Mesothelial cell of epicardium (in vitro differentiated cells): ENCODE measurements at regions not wholly inside any gene's neighbourhood (a gene's known extent, or its start where the extent isn't known, plus 50 kb on each side); places are given as distances from the start of the nearest gene placed in this dataset.

Experiments used
- DNase-seq, 2 experiments: peaks; one replicate each; pipeline ENCODE4 v3.0.0; 2021; ENCODE audit warnings: low spot score in 2 of 2; ENCODE audit not compliant: unreplicated experiment in 2 of 2
- H3K27ac Mint-ChIP-seq: 2 replicates; pipeline ENCODE4 v1.8.0; 2021; ENCODE audit warnings: mixed read lengths
- H3K27me3 Mint-ChIP-seq: 2 replicates; pipeline ENCODE4 v1.8.0; 2021; ENCODE audit warnings: low read depth, mixed read lengths
- H3K36me3 Mint-ChIP-seq: 2 replicates; pipeline ENCODE4 v1.8.0; 2021; ENCODE audit warnings: mixed read lengths
- H3K4me1 Mint-ChIP-seq: 2 replicates; pipeline ENCODE4 v1.8.0; 2021; ENCODE audit warnings: mixed read lengths
- H3K4me3 Mint-ChIP-seq: 2 replicates; pipeline ENCODE4 v1.8.0; 2021; ENCODE audit warnings: mild to moderate bottlenecking, moderate library complexity, mixed read lengths
- H3K9me3 Mint-ChIP-seq: 2 replicates; pipeline ENCODE4 v1.8.0; 2021; ENCODE audit warnings: mixed read lengths
- CTCF ChIP-seq: fragments of 200-600 bp; sonication (generic); IDR thresholded peaks from one replicate; pipeline ENCODE4 v1.5.0; 2021; ENCODE audit warnings: antibody characterized with exemption; ENCODE audit not compliant: unreplicated experiment

- H3K9me3 Mint-ChIP-seq, result peaks cover 9% of the 10 kb centered on the region
- H3K27me3 Mint-ChIP-seq, result peaks cover 3% of the 10 kb centered on the region
- no peak overlapping the region for H3K4me3 Mint-ChIP-seq
- no peak for TF ChIP-seq CTCF
- peaks cover 14% of the 10 kb centered on the region for H3K4me1 Mint-ChIP-seq
- H3K36me3 Mint-ChIP-seq, result no peaks in the 10 kb centered on the region
- no peak overlapping the region for H3K27ac Mint-ChIP-seq
- no peak for DNase-seq
Measured at GRCh38 chr4:38195486-38195885, 235.3 kb downstream of the PTTG2 start.

DNA sequence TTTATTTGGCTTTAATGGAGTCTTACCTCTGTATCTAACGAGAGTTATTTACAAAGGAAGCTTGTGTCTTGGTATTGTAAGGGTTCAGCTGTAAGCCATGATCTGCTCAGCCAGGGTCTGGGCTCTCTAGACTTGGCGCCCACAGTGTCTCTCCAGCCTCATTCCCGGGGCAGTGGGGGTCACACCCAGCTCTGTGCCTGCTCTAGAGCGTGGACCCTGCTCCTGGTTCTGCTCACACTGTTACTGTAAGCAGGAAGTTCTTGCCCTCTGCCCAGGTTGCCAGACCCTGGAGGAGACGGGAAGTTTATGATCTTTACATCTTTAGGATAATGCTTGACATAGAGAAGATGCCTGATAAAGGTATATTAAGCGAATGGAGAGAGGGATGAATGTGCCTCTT lies 235.7 kb downstream of the PTTG2 start:
- Mint-ChIP-seq H3K27me3 (peaks cover 3% of the 10 kb centered on the region), H3K9me3 (peaks cover 9% of the 10 kb centered on the region), H3K27ac (no peak overlapping the region), H3K4me1 (peaks cover 10% of the 10 kb centered on the region), H3K36me3 (no peaks in the 10 kb centered on the region), H3K4me3 (no peak overlapping the region)
- no peak for TF ChIP-seq CTCF
- DNase-seq, result no peak

DNA sequence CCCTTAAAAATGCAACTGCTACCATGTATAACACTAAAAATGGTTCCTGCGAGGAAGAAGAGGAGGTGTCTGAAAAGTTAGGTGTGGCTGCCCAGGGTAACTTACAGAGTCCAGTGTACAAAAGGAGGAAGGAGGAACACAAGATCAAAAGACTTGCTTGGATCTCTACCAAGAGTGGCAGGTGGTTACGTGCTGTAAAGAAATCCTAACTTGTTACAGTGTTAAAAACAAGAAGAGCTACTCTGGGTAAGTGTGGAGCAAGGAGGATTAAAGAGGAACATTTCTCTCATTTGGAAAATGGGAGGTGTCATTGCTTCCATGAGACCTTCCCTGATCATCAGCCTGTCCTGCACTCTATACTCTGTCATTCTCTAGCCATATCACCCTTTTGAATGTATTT lies 242.0 kb downstream of the PTTG2 start:
- TF ChIP-seq CTCF, result no peak
- H3K27ac Mint-ChIP-seq, result no peak overlapping the region
- H3K9me3 Mint-ChIP-seq, result peaks cover 8% of the 10 kb centered on the region
- H3K4me3 Mint-ChIP-seq, result no peak overlapping the region
- H3K4me1 Mint-ChIP-seq, result no peaks in the 10 kb centered on the region
- no peaks in the 10 kb centered on the region for H3K27me3 Mint-ChIP-seq
- DNase-seq, result no peak
- H3K36me3 Mint-ChIP-seq, result no peaks in the 10 kb centered on the region

- Mint-ChIP-seq H3K4me1 (no peaks in the 10 kb centered on the region), H3K36me3 (no peaks in the 10 kb centered on the region), H3K4me3 (no peak overlapping the region), H3K27me3 (no peaks in the 10 kb centered on the region), H3K9me3 (peaks cover 14% of the 10 kb centered on the region), H3K27ac (no peak overlapping the region)
- DNase-seq, result no peak
- TF ChIP-seq CTCF, result no peak
Measured at GRCh38 chr4:38203609-38204008, 243.4 kb downstream of the PTTG2 start.

DNA sequence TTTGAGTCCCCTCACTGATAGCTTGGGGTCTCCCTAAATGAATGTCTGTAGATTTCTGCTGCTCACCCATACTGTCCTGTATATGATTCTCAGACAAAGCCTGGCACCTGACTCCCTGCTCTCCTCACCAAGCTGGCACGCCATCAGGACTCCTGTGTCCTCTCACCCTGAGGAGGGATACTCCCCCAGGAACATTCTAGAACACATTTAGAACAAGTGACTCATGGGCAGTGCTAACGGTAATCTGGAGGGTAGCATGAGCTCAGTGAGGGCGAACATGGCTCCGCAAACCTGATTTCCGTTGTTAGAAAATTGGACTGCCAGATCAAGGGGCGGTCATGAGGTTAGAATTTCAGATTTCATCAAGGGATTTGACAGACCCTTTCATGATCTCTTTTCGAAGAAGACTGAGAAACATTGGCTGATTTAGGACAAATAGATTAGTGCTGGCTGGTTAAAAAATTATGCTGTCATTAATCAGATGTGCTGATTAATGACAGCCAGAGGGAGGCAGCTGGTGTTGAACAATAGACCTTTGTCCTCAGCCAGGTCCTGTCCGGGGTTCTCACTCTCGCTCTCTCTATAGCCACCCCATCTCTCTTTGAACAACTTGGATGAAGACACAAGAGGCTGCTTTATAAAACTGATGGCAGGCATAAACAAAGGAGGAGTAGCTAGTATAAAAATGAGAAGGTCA lies 244.3 kb downstream of the PTTG2 start:
- H3K4me1 Mint-ChIP-seq, result no peaks in the 10 kb centered on the region
- H3K9me3 Mint-ChIP-seq, result peaks cover 14% of the 10 kb centered on the region
- no peak for TF ChIP-seq CTCF
- no peak overlapping the region for H3K27ac Mint-ChIP-seq
- H3K36me3 Mint-ChIP-seq, result no peaks in the 10 kb centered on the region
- no peak overlapping the region for H3K4me3 Mint-ChIP-seq
- no peaks in the 10 kb centered on the region for H3K27me3 Mint-ChIP-seq
- no peak for DNase-seq

- Mint-ChIP-seq H3K4me3 (no peak overlapping the region), H3K4me1 (no peaks in the 10 kb centered on the region), H3K36me3 (no peaks in the 10 kb centered on the region), H3K27me3 (no peaks in the 10 kb centered on the region), H3K9me3 (peaks cover 14% of the 10 kb centered on the region), H3K27ac (no peak overlapping the region)
- no peak for DNase-seq
- no peak for TF ChIP-seq CTCF
Measured at GRCh38 chr4:38205261-38205660, 245.1 kb downstream of the PTTG2 start.
